CD8-positive, alpha-beta memory T cell (primary cell): ENCODE measurements at regions not wholly inside any gene's neighbourhood (a gene's known extent, or its start where the extent isn't known, plus 50 kb on each side); places are given as distances from the start of the nearest gene placed in this dataset.

ENCODE experiments used
- CTCF ChIA-PET: fragments of 350-600 bp; sonication (Branson Sonifier 250); formaldehyde crosslinking; loops from one replicate; lab custom pipeline; 2021; ENCODE audit warnings: antibody characterized with exemption; lab: Charles Lee
- POLR2A ChIA-PET: fragments of 350-600 bp; sonication (Branson Sonifier 250); formaldehyde crosslinking; loops from one replicate; lab custom pipeline; 2021; ENCODE audit warnings: antibody characterized with exemption; lab: Charles Lee
- DNase-seq, 5 donors: peaks; one replicate each; pipeline versions ENCODE4 v3.0.0 to v3.0.0-alpha.2; 2020 to 2022; ENCODE audit warnings: mixed read lengths in 1 of 5
- H3K27ac ChIP-seq: one replicate; pipeline ENCODE4 v1.7.0; 2013; ENCODE audit warnings: low read depth, mild to moderate bottlenecking, low read length, moderate library complexity
- H3K27me3 ChIP-seq: 2 replicates; pipeline ENCODE4 v1.7.0; 2013; ENCODE audit warnings: low read length, mild to moderate bottlenecking; ENCODE audit not compliant: insufficient read depth, poor library complexity, severe bottlenecking
- H3K36me3 ChIP-seq: 2 replicates; pipeline ENCODE4 v1.7.0; 2013; ENCODE audit warnings: mild to moderate bottlenecking, low read length, moderate library complexity; ENCODE audit not compliant: insufficient read depth
- H3K4me1 ChIP-seq: 2 replicates; pipeline ENCODE4 v1.7.0; 2013; ENCODE audit warnings: mild to moderate bottlenecking, low read length, moderate library complexity; ENCODE audit not compliant: insufficient read depth
- H3K4me3 ChIP-seq: 2 replicates; pipeline ENCODE4 v1.7.0; 2013; ENCODE audit warnings: mild to moderate bottlenecking, low read length
- H3K9me3 ChIP-seq: 2 replicates; pipeline ENCODE4 v1.7.0; 2013; ENCODE audit warnings: mild to moderate bottlenecking, low read length
- H3K27ac Mint-ChIP-seq, 8 donors: one replicate each; pipeline ENCODE4 v1.8.0; 2020 to 2021; ENCODE audit warnings: mixed read lengths in 8 of 8, mild to moderate bottlenecking in 6 of 8, inconsistent platforms in 3 of 8, moderate library complexity in 3 of 8
- H3K27me3 Mint-ChIP-seq, 2 donors: one replicate each; pipeline ENCODE4 v1.8.0; 2020 to 2021; ENCODE audit warnings: mixed read lengths in 2 of 2, mild to moderate bottlenecking in 1 of 2, moderate library complexity in 1 of 2
- H3K36me3 Mint-ChIP-seq, 3 donors: one replicate each; pipeline ENCODE4 v1.8.0; 2020 to 2021; ENCODE audit warnings: mixed read lengths in 3 of 3, inconsistent platforms in 1 of 3, mild to moderate bottlenecking in 1 of 3
- H3K4me1 Mint-ChIP-seq, 3 donors: one replicate each; pipeline ENCODE4 v1.8.0; 2020 to 2021; ENCODE audit warnings: mixed read lengths in 3 of 3, inconsistent platforms in 1 of 3, mild to moderate bottlenecking in 1 of 3
- H3K4me3 Mint-ChIP-seq, 7 donors: one replicate each; pipeline ENCODE4 v1.8.0; 2020 to 2021; ENCODE audit warnings: mixed read lengths in 7 of 7, mild to moderate bottlenecking in 6 of 7, moderate library complexity in 4 of 7, inconsistent platforms in 2 of 7
- H3K9me3 Mint-ChIP-seq, 5 donors: one replicate each; pipeline ENCODE4 v1.8.0; 2020 to 2022; ENCODE audit warnings: mixed read lengths in 5 of 5, mild to moderate bottlenecking in 3 of 5, moderate library complexity in 2 of 5, inconsistent platforms in 1 of 5

GRCh38 chr16:54542805-54543505, 256.4 kb upstream of the IRX3 start:
- POLR2A ChIA-PET, result no interaction called here
- no peak overlapping the region for H3K27ac ChIP-seq
- no peaks in the 10 kb centered on the region for H3K4me1 ChIP-seq
- Mint-ChIP-seq H3K27me3 (peaks cover 0 to 2% of the 10 kb centered on the region in 2 donors), H3K36me3 (no peaks in the 10 kb centered on the region), H3K4me3 (no peak overlapping the region), H3K27ac (no peak overlapping the region), H3K4me1 (no peaks in the 10 kb centered on the region), H3K9me3 (peaks cover 0 to 4% (median 0%) of the 10 kb centered on the region in 5 donors)
- H3K36me3 ChIP-seq, result no peaks in the 10 kb centered on the region
- no peak overlapping the region for H3K4me3 ChIP-seq
- no peaks in the 10 kb centered on the region for H3K27me3 ChIP-seq
- CTCF ChIA-PET, result no interaction called here
- no peaks in the 10 kb centered on the region for H3K9me3 ChIP-seq
- no peak for DNase-seq

GRCh38 chr16:54540525-54541180, 254.1 kb upstream of the IRX3 start:
- Histone ChIP-seq H3K36me3 (no peaks in the 10 kb centered on the region), H3K4me1 (no peaks in the 10 kb centered on the region), H3K27ac (no peak overlapping the region), H3K9me3 (no peaks in the 10 kb centered on the region), H3K27me3 (no peaks in the 10 kb centered on the region), H3K4me3 (no peak overlapping the region)
- H3K27me3 Mint-ChIP-seq, result peaks cover 0 to 2% of the 10 kb centered on the region in 2 donors
- POLR2A ChIA-PET, result no interaction called here
- H3K4me1 Mint-ChIP-seq, result no peaks in the 10 kb centered on the region
- no peak overlapping the region for H3K27ac Mint-ChIP-seq
- H3K36me3 Mint-ChIP-seq, result no peaks in the 10 kb centered on the region
- no peak overlapping the region for H3K4me3 Mint-ChIP-seq
- CTCF ChIA-PET, result no interaction called here
- H3K9me3 Mint-ChIP-seq, result peaks cover 0 to 2% (median 0%) of the 10 kb centered on the region in 5 donors
- DNase-seq, result no peak

DNA sequence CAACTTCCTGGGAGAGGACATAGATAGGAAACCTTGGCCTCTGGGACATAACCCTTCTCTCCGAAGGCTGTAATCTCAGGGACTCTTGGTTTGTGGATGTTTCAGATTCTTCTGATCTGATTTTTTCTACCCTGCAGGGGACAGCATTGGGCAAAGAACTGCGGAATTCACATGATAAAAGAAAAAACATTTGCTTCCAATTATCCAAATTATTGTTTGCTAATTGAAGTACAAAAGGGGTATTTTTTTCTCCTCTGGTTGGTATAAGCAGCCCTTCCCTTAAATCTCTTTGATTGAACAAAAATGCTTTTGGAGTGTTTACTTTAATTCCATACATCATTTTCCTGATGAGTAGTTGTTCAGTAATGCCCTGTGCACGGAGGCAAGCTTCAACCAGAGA, 251.7 kb upstream of the IRX3 start:
- Histone ChIP-seq H3K9me3 (no peaks in the 10 kb centered on the region), H3K4me3 (no peak overlapping the region), H3K27ac (no peak overlapping the region), H3K27me3 (no peaks in the 10 kb centered on the region), H3K4me1 (no peaks in the 10 kb centered on the region), H3K36me3 (no peaks in the 10 kb centered on the region)
- Mint-ChIP-seq H3K27me3 (no peaks in the 10 kb centered on the region), H3K4me1 (no peaks in the 10 kb centered on the region), H3K4me3 (no peak overlapping the region), H3K9me3 (peaks cover 0 to 2% (median 0%) of the 10 kb centered on the region in 5 donors), H3K27ac (no peak overlapping the region), H3K36me3 (no peaks in the 10 kb centered on the region)
- DNase-seq, result no peak
- POLR2A ChIA-PET, result no interaction called here
- CTCF ChIA-PET, result interaction anchor here (0.6 kb wide), 1 partner anchor 621 kb away, joined by 4 read pairs; no protein-coding TSS in a partner anchor

DNA sequence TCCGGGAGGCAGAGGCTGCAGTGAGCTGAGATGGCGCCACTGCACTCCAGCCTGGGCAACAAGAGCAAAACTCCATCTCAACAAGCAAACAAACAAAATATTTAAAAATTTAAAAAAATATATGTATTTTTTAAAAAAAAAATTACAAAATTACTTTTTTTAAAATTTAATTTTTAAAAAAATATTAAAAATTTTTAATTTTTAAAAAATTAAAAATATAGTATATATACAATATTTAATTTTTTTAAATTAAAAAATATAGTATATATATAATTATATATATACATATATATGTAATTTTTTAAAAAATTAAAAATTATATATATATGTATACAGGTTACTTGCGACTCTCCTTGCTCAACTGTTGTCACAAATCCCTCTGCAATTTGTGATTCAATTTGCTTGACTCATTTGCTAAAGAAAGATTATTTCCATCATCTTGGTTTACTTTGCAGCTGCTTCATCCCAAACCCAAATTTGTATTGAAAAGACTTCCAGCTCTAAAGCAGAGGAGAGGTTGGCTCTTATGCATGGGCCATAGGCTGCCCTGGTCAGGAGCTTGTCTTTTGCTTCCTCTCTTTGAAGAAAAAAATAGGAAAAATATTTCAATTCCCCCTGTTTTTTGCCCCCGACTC, 247.4 kb upstream of the IRX3 start:
- ChIA-PET POLR2A (no interaction called here), CTCF (no interaction called here)
- H3K27me3 Mint-ChIP-seq, result peaks cover 0 to 5% of the 10 kb centered on the region in 2 donors
- Histone ChIP-seq H3K36me3 (no peaks in the 10 kb centered on the region), H3K27me3 (no peaks in the 10 kb centered on the region), H3K4me3 (no peak overlapping the region), H3K9me3 (no peaks in the 10 kb centered on the region), H3K27ac (no peak overlapping the region), H3K4me1 (no peaks in the 10 kb centered on the region)
- no peaks in the 10 kb centered on the region for H3K36me3 Mint-ChIP-seq
- H3K9me3 Mint-ChIP-seq, result peaks cover 0 to 5% (median 0%) of the 10 kb centered on the region in 5 donors
- H3K27ac Mint-ChIP-seq, result no peak overlapping the region
- no peak overlapping the region for H3K4me3 Mint-ChIP-seq
- H3K4me1 Mint-ChIP-seq, result no peaks in the 10 kb centered on the region
- no peak for DNase-seq

DNA sequence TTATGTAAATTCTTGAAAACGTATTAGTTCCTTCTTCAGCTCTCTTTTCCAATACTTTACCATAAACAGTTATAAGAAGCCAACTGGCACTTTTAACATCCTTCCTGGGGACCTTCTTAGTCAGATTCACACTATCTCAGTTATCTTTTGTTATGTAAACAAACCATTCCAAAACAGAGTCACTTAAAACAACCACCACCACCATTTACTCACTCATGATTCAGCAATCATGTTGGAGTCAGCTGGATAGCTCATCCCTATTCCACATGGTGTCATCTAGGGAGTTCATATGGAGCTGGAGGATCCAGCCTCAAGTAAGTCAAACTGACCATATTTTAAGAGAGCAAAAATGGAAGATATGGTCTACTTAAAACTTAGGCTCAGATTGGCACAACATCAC, 240.3 kb upstream of the IRX3 start:
- peaks cover 6 to 7% of the 10 kb centered on the region in 2 donors for H3K27me3 Mint-ChIP-seq
- Histone ChIP-seq H3K4me3 (no peak overlapping the region), H3K4me1 (no peaks in the 10 kb centered on the region), H3K27ac (no peak overlapping the region), H3K36me3 (no peaks in the 10 kb centered on the region), H3K27me3 (no peaks in the 10 kb centered on the region), H3K9me3 (no peaks in the 10 kb centered on the region)
- H3K27ac Mint-ChIP-seq, result no peak overlapping the region
- no peaks in the 10 kb centered on the region for H3K36me3 Mint-ChIP-seq
- ChIA-PET POLR2A (no interaction called here), CTCF (no interaction called here)
- no peaks in the 10 kb centered on the region for H3K4me1 Mint-ChIP-seq
- peaks cover 2 to 10% (median 4%) of the 10 kb centered on the region in 5 donors for H3K9me3 Mint-ChIP-seq
- H3K4me3 Mint-ChIP-seq, result no peak overlapping the region
- no peak for DNase-seq

DNA sequence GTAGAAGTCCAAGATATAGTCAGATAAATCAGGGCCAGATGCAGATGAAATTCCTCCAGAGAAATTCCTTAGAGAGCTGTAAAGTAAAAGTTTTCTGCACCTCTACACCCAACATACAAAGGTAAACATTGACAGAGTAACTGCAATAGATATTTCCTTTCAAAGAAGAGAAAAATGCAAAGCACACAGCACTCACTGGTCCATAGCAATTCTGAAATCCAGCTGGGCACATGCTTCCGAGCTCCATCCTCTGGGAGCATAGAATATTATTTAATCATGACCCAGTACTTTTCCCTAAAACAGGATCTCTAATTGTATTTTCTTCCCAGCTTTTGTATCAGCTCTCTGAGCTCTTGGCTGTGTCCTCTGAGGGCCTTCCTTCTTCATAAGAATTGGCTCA, 239.5 kb upstream of the IRX3 start:
- Mint-ChIP-seq H3K27me3 (peaks cover 5 to 6% of the 10 kb centered on the region in 2 donors), H3K9me3 (peaks cover 2 to 10% (median 4%) of the 10 kb centered on the region in 5 donors), H3K27ac (no peak overlapping the region), H3K4me3 (no peak overlapping the region), H3K4me1 (no peaks in the 10 kb centered on the region), H3K36me3 (no peaks in the 10 kb centered on the region)
- Histone ChIP-seq H3K36me3 (no peaks in the 10 kb centered on the region), H3K27me3 (no peaks in the 10 kb centered on the region), H3K9me3 (no peaks in the 10 kb centered on the region), H3K27ac (no peak overlapping the region), H3K4me3 (no peak overlapping the region), H3K4me1 (no peaks in the 10 kb centered on the region)
- ChIA-PET CTCF (no interaction called here), POLR2A (no interaction called here)
- DNase-seq, result no peak

DNA sequence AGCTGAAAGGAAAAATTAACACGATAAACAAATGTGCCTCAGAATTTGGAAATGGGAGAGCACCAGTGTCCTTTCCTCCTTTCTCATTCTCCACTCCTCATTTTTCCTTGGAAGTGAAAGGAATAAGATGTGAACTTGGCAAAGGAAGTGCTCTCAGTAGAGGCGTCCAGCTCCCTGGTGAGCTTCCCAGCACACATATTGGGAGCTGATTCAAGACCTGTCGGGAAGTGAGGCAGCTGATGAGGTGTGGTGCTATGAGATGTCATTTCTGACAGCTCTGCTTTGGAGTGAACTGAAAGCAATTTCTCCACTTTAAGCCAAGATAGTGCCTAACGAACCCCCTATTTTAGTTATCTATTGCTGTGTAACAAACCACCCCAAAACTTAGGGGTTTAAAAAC, 238.5 kb upstream of the IRX3 start:
- ChIA-PET CTCF (interaction anchor here (0.5 kb wide), 1 partner anchor 101 kb away, joined by 3 read pairs; no protein-coding TSS in a partner anchor), POLR2A (no interaction called here)
- Histone ChIP-seq H3K27ac (no peak overlapping the region), H3K36me3 (no peaks in the 10 kb centered on the region), H3K27me3 (no peaks in the 10 kb centered on the region), H3K4me3 (no peak overlapping the region), H3K4me1 (no peaks in the 10 kb centered on the region), H3K9me3 (no peaks in the 10 kb centered on the region)
- no peaks in the 10 kb centered on the region for H3K4me1 Mint-ChIP-seq
- H3K36me3 Mint-ChIP-seq, result no peaks in the 10 kb centered on the region
- H3K9me3 Mint-ChIP-seq, result peaks cover 2 to 10% (median 4%) of the 10 kb centered on the region in 5 donors
- no peak overlapping the region for H3K27ac Mint-ChIP-seq
- no peak for DNase-seq
- H3K4me3 Mint-ChIP-seq, result no peak overlapping the region
- H3K27me3 Mint-ChIP-seq, result peaks cover 5 to 6% of the 10 kb centered on the region in 2 donors

GRCh38 chr16:54522584-54522983, 236.0 kb upstream of the IRX3 start:
- H3K9me3 Mint-ChIP-seq, result peaks cover 0 to 7% (median 5%) of the 10 kb centered on the region in 5 donors
- H3K4me1 Mint-ChIP-seq, result no peaks in the 10 kb centered on the region
- no peaks in the 10 kb centered on the region for H3K9me3 ChIP-seq
- no peaks in the 10 kb centered on the region for H3K36me3 ChIP-seq
- ChIA-PET CTCF (no interaction called here), POLR2A (no interaction called here)
- no peak overlapping the region for H3K4me3 Mint-ChIP-seq
- no peaks in the 10 kb centered on the region for H3K27me3 ChIP-seq
- no peak overlapping the region for H3K27ac ChIP-seq
- no peak overlapping the region for H3K4me3 ChIP-seq
- DNase-seq, result no peak
- peaks cover 0 to 6% of the 10 kb centered on the region in 2 donors for H3K27me3 Mint-ChIP-seq
- H3K27ac Mint-ChIP-seq, result no peak overlapping the region
- H3K4me1 ChIP-seq, result no peaks in the 10 kb centered on the region
- no peaks in the 10 kb centered on the region for H3K36me3 Mint-ChIP-seq
